GM12878 (cell line): ENCODE measurements at regions not wholly inside any gene's neighbourhood (a gene's known extent, or its start where the extent isn't known, plus 50 kb on each side); places are given as distances from the start of the nearest gene placed in this dataset.

Experiments
- POLR2A ChIP-seq: IDR thresholded peaks from 2 replicates; pipeline ENCODE4 v1.6.1; 2011; ENCODE audit warnings: low read depth, mild to moderate bottlenecking, low read length
- RAD21 ChIP-seq: IDR thresholded peaks from 2 replicates; pipeline ENCODE4 v1.6.1; 2011; ENCODE audit warnings: mild to moderate bottlenecking, low read depth, low read length, moderate library complexity; ENCODE audit not compliant: insufficient read depth
- TCF7 ChIP-seq: IDR thresholded peaks from 2 replicates; pipeline ENCODE4 v1.6.1; 2014; ENCODE audit warnings: antibody characterized with exemption, borderline replicate concordance
- TF ChIP-seq, protein P1 (sequence below), 3 experiments: IDR thresholded peaks in 2 of 3; conservative IDR thresholded peaks in 1 of 3; 2 replicates each; pipeline ENCODE4 v1.5.1; 2011; ENCODE audit warnings: low read depth in 3 of 3, low read length in 3 of 3, mild to moderate bottlenecking in 3 of 3, control low read depth in 2 of 3, moderate library complexity in 2 of 3, inconsistent platforms in 1 of 3, mixed read lengths in 1 of 3; ENCODE audit not compliant: control insufficient read depth in 2 of 3, insufficient read depth in 1 of 3; ENCODE audit errors: extremely low read depth in 1 of 3

DNA sequence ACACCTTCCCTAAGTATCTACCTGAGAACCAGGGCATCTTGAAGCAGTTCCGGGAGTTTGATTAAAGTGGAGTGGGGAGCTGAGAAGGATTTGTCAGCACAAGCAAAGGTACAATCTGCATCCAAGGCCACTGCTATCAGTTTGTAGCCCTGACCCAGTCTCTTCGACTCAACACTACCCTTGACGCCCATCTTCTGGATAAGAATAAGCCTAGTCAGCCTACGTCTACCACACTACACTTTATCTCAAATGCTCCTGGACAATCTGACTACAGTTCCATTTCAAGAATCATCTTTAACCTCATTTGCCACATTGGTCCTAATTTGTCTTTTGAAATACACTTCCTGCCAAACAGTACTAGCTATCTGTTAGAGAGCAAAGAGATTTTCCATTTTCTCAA lies 134.1 kb upstream of the C1GALT1 start:
- TF ChIP-seq, protein P1, sequence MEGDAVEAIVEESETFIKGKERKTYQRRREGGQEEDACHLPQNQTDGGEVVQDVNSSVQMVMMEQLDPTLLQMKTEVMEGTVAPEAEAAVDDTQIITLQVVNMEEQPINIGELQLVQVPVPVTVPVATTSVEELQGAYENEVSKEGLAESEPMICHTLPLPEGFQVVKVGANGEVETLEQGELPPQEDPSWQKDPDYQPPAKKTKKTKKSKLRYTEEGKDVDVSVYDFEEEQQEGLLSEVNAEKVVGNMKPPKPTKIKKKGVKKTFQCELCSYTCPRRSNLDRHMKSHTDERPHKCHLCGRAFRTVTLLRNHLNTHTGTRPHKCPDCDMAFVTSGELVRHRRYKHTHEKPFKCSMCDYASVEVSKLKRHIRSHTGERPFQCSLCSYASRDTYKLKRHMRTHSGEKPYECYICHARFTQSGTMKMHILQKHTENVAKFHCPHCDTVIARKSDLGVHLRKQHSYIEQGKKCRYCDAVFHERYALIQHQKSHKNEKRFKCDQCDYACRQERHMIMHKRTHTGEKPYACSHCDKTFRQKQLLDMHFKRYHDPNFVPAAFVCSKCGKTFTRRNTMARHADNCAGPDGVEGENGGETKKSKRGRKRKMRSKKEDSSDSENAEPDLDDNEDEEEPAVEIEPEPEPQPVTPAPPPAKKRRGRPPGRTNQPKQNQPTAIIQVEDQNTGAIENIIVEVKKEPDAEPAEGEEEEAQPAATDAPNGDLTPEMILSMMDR (IDR thresholded peaks at IDR 0.05 in 2 of 3, conservative IDR thresholded peaks at IDR 0.05 in 1 of 3; ENCODE audit: control insufficient read depth in 2 of 3, extremely low read depth in 1 of 3, insufficient read depth in 1 of 3, low read depth in 3 of 3, low read length in 3 of 3), result no peak
- TF ChIP-seq POLR2A (no peak), RAD21 (no peak), TCF7 (no peak)
